CD4-positive, alpha-beta T cell (primary cell): ENCODE measurements at regions not wholly inside any gene's neighbourhood (a gene's known extent, or its start where the extent isn't known, plus 50 kb on each side); places are given as distances from the start of the nearest gene placed in this dataset.

Experiments
- ATAC-seq: fragments of 200-7000 bp; cut with Tn5 transposase; one replicate; pipeline ENCODE4 v1.10.0; 2022; ENCODE audit warnings: mild to moderate bottlenecking; ENCODE audit not compliant: poor library complexity
- CTCF ChIA-PET: fragments of 350-600 bp; sonication (Branson Sonifier 250); formaldehyde crosslinking; loops from one replicate; lab custom pipeline; 2021; ENCODE audit warnings: antibody characterized with exemption, inconsistent platforms; lab: Charles Lee
- POLR2A ChIA-PET: fragments of 350-600 bp; sonication (Branson Sonifier 250); formaldehyde crosslinking; loops from one replicate; lab custom pipeline; 2021; ENCODE audit warnings: antibody characterized with exemption, inconsistent platforms; lab: Charles Lee
- DNase-seq, 14 experiments: peaks; one replicate each; pipeline ENCODE4 v3.0.0-alpha.2; 2013 to 2020; ENCODE audit warnings: mixed read lengths in 2 of 14
- H3K27ac ChIP-seq, 2 donors: one replicate each; pipeline versions ENCODE4 v1.5.1 to v1.7.0; 2013; ENCODE audit warnings: low read length in 2 of 2, low read depth in 1 of 2, mild to moderate bottlenecking in 1 of 2
- H3K27me3 ChIP-seq, 2 experiments: 1 replicate in 1 of 2; 2 replicates in 1 of 2; pipeline versions ENCODE4 v1.6.1 to v1.7.0; 2013; ENCODE audit warnings: low read length in 2 of 2, control low read depth in 1 of 2, mild to moderate bottlenecking in 1 of 2, moderate library complexity in 1 of 2; ENCODE audit not compliant: insufficient read depth in 2 of 2, control insufficient read depth in 1 of 2
- H3K36me3 ChIP-seq: one replicate; pipeline ENCODE4 v1.6.1; 2013; ENCODE audit warnings: low read length, control low read depth; ENCODE audit not compliant: insufficient read depth
- H3K4me1 ChIP-seq: one replicate; pipeline ENCODE4 v1.6.1; 2013; ENCODE audit warnings: low read length, control low read depth; ENCODE audit not compliant: insufficient read depth
- H3K4me3 ChIP-seq: one replicate; pipeline ENCODE4 v1.5.1; 2013; ENCODE audit warnings: mild to moderate bottlenecking, low read length, moderate library complexity
- H3K9me3 ChIP-seq, 2 experiments: 1 replicate in 1 of 2; 2 replicates in 1 of 2; pipeline versions ENCODE4 v1.6.1 to v1.7.0; 2013; ENCODE audit warnings: low read length in 2 of 2, mild to moderate bottlenecking in 2 of 2, control low read depth in 1 of 2, moderate library complexity in 1 of 2; ENCODE audit not compliant: control insufficient read depth in 1 of 2, insufficient read depth in 1 of 2
- H3K27ac Mint-ChIP-seq: one replicate; pipeline ENCODE4 v1.8.0; 2020; ENCODE audit warnings: mixed read lengths
- H3K27me3 Mint-ChIP-seq: one replicate; pipeline ENCODE4 v1.8.0; 2021; ENCODE audit warnings: mixed read lengths
- H3K36me3 Mint-ChIP-seq: one replicate; pipeline ENCODE4 v1.8.0; 2021; ENCODE audit warnings: low read depth, mixed read lengths
- H3K4me1 Mint-ChIP-seq: one replicate; pipeline ENCODE4 v1.8.0; 2021; ENCODE audit warnings: low read depth, mixed read lengths
- H3K4me3 Mint-ChIP-seq: one replicate; pipeline ENCODE4 v1.8.0; 2020; ENCODE audit warnings: mild to moderate bottlenecking, mixed read lengths
- H3K9me3 Mint-ChIP-seq: one replicate; pipeline ENCODE4 v1.8.0; 2020; ENCODE audit warnings: mixed read lengths
- intact Hi-C, 2 experiments: fragments of 100-400 bp; cut with DNase I in 1 of 2; cut with micrococcal nuclease in 1 of 2; formaldehyde crosslinking; loops; one replicate each; pipeline versions ENCODE4 v1.15.1 to v1.9.0; 2023 to 2025; cut with DNase I, micrococcal nuclease
- TF ChIP-seq, protein P1 (sequence below): fragments of 200-600 bp; IDR thresholded peaks from one replicate; pipeline ENCODE4 v1.8.0; 2022; ENCODE audit warnings: antibody characterized with exemption, mild to moderate bottlenecking

- POLR2A ChIA-PET: no interaction called here
- Mint-ChIP-seq H3K36me3 (no peaks in the 10 kb centered on the region), H3K27me3 (peaks cover 44% of the 10 kb centered on the region), H3K4me1 (no peaks in the 10 kb centered on the region), H3K4me3 (no peak overlapping the region), H3K9me3 (no peaks in the 10 kb centered on the region), H3K27ac (no peak overlapping the region)
- Histone ChIP-seq H3K4me3 (no peak overlapping the region), H3K27me3 (peaks cover 4 to 7% of the 10 kb centered on the region in 2 experiments), H3K36me3 (no peaks in the 10 kb centered on the region), H3K27ac (no peak overlapping the region), H3K4me1 (no peaks in the 10 kb centered on the region), H3K9me3 (peaks cover 0 to 14% of the 10 kb centered on the region in 2 experiments)
- CTCF ChIA-PET: no interaction called here
- no peak for DNase-seq
- TF ChIP-seq, protein P1, sequence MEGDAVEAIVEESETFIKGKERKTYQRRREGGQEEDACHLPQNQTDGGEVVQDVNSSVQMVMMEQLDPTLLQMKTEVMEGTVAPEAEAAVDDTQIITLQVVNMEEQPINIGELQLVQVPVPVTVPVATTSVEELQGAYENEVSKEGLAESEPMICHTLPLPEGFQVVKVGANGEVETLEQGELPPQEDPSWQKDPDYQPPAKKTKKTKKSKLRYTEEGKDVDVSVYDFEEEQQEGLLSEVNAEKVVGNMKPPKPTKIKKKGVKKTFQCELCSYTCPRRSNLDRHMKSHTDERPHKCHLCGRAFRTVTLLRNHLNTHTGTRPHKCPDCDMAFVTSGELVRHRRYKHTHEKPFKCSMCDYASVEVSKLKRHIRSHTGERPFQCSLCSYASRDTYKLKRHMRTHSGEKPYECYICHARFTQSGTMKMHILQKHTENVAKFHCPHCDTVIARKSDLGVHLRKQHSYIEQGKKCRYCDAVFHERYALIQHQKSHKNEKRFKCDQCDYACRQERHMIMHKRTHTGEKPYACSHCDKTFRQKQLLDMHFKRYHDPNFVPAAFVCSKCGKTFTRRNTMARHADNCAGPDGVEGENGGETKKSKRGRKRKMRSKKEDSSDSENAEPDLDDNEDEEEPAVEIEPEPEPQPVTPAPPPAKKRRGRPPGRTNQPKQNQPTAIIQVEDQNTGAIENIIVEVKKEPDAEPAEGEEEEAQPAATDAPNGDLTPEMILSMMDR: no peak
- intact Hi-C loops: loop anchor here in 1 of 2 experiments (10.0 kb wide), 1 partner anchor 393 kb away; no protein-coding TSS in a partner anchor
- no peak for ATAC-seq
Observed at GRCh38 chr15:97902140-97902780, 58.2 kb upstream of the ARRDC4 start.

GRCh38 chr15:97903560-97903959, 56.9 kb upstream of the ARRDC4 start:
- Histone ChIP-seq H3K9me3 (peaks cover 0 to 14% of the 10 kb centered on the region in 2 experiments), H3K4me1 (no peaks in the 10 kb centered on the region), H3K4me3 (no peak overlapping the region), H3K27me3 (peaks cover 4 to 7% of the 10 kb centered on the region in 2 experiments), H3K27ac (no peak overlapping the region), H3K36me3 (no peaks in the 10 kb centered on the region)
- Mint-ChIP-seq H3K4me3 (no peak overlapping the region), H3K36me3 (no peaks in the 10 kb centered on the region), H3K4me1 (no peaks in the 10 kb centered on the region), H3K9me3 (no peaks in the 10 kb centered on the region), H3K27ac (no peak overlapping the region), H3K27me3 (peaks cover 44% of the 10 kb centered on the region)
- ATAC-seq: no peak
- ChIA-PET CTCF (no interaction called here), POLR2A (no interaction called here)
- intact Hi-C loops: loop anchor here in 1 of 2 experiments (10.0 kb wide), 1 partner anchor 391 kb away; no protein-coding TSS in a partner anchor
- DNase-seq: no peak
- TF ChIP-seq, protein P1: no peak

DNA sequence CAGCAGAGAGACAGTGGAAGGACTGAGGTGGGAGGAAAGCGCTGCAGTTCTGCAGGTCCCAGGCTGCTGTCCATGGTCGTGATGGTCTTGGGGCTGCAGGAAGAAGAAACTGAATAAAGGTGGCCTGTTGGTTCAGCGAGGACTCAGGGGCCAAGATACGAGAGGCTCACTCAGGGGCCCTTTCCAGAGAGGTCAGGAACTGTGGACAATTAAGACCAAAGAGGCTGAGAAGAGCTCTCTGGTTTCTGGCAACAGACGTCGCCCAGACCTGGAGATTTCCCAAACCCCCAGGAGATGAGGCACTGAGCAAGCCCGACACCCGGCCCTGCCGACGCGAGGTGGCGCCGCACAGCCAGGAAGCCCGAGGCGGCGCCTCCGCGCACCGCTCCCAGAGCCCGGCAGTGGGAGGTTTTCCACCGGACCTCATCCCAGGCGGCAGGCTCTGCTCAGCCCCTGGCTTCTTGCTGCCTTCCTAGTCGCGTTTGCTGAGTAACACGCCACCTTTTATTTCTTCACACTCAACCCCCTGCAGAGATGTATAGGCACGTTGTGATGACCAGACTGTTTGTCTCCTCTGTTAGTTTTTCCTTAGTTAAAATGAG, 56.4 kb upstream of the ARRDC4 start:
- H3K27ac ChIP-seq: no peak overlapping the region
- ATAC-seq: no peak
- ChIA-PET CTCF (no interaction called here), POLR2A (no interaction called here)
- Mint-ChIP-seq H3K36me3 (no peaks in the 10 kb centered on the region), H3K4me1 (no peaks in the 10 kb centered on the region), H3K4me3 (no peak overlapping the region), H3K27me3 (peaks cover 44% of the 10 kb centered on the region), H3K27ac (no peak overlapping the region), H3K9me3 (no peaks in the 10 kb centered on the region)
- no peaks in the 10 kb centered on the region for H3K4me1 ChIP-seq
- H3K27me3 ChIP-seq: peaks cover 4 to 7% of the 10 kb centered on the region in 2 experiments
- H3K36me3 ChIP-seq: no peaks in the 10 kb centered on the region
- peak in 5 of 14 experiments; percentile 5 to 28 (median 20) for DNase-seq
- H3K9me3 ChIP-seq: peaks cover 0 to 11% of the 10 kb centered on the region in 2 experiments
- TF ChIP-seq, protein P1: no peak
- intact Hi-C loops: loop anchor here in 1 of 2 experiments (10.0 kb wide), 1 partner anchor 391 kb away; no protein-coding TSS in a partner anchor
- no peak overlapping the region for H3K4me3 ChIP-seq
